Neutrophil (primary cell): ENCODE measurements at regions not wholly inside any gene's neighbourhood (a gene's known extent, or its start where the extent isn't known, plus 50 kb on each side); places are given as distances from the start of the nearest gene placed in this dataset.

Experiments used
- H3K27ac ChIP-seq: fragments of 200-600 bp; sonication (generic); 2 replicates; pipeline ENCODE4 v1.5.1; 2016; ENCODE audit warnings: mild to moderate bottlenecking, moderate library complexity
- H3K27me3 ChIP-seq: fragments of 200-600 bp; sonication (generic); 2 replicates; pipeline ENCODE4 v1.6.0; 2016; ENCODE audit warnings: mild to moderate bottlenecking
- H3K36me3 ChIP-seq: fragments of 200-600 bp; sonication (generic); 2 replicates; pipeline ENCODE4 v1.5.1; 2017
- H3K4me1 ChIP-seq, 2 experiments: fragments of 200-600 bp in 1 of 2; sonication (generic) in 1 of 2; 1 replicate in 1 of 2; 2 replicates in 1 of 2; pipeline versions ENCODE4 v1.5.1 to v1.6.1; 2013 to 2016; ENCODE audit warnings: low read depth in 1 of 2, low read length in 1 of 2, mild to moderate bottlenecking in 1 of 2, moderate library complexity in 1 of 2; ENCODE audit not compliant: control insufficient read depth in 1 of 2, insufficient read depth in 1 of 2
- H3K4me3 ChIP-seq, 2 experiments: fragments of 200-600 bp in 1 of 2; sonication (generic) in 1 of 2; 1 replicate in 1 of 2; 2 replicates in 1 of 2; pipeline ENCODE4 v1.5.1; 2013 to 2016; ENCODE audit warnings: low read depth in 1 of 2, low read length in 1 of 2, mild to moderate bottlenecking in 1 of 2, moderate library complexity in 1 of 2
- H3K9me3 ChIP-seq: fragments of 200-600 bp; sonication (generic); 2 replicates; pipeline ENCODE4 v1.5.1; 2016
- TF ChIP-seq, protein P1 (sequence below): fragments of 200-600 bp; sonication (generic); IDR thresholded peaks from 2 replicates; pipeline ENCODE4 v1.5.1; 2016; ENCODE audit warnings: antibody characterized with exemption

DNA sequence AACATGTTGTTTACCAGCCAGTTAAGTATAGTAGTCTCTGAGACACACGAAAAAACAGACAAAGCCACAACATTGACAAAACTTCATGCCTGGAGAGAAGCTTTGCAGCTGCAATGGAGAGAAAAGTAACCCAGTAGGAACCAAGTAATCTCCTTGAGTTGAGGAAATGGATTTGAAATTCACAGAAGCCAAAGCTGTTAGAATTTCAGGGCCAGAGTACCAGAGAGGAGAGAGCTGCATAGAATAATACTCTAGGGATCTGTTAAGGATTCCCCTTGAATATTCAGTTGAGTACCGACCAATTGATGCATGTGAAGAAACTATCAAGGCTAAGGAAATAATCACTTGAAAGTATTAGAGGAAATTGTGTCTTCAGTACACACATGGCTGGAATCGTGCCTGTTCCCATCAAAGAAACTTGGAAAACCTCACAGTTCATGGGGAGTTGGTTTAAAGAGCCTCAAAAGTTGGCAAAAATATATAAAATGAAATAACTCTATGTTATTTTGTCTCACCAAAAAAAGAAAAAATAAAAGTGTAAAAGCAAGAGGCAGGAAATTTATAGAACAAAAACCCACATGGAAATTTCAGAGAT, 324.0 kb upstream of the NEGR1 start:
- Histone ChIP-seq H3K4me1 (no peaks in the 10 kb centered on the region), H3K36me3 (no peaks in the 10 kb centered on the region), H3K9me3 (no peaks in the 10 kb centered on the region), H3K27me3 (no peaks in the 10 kb centered on the region), H3K27ac (no peak overlapping the region), H3K4me3 (no peak overlapping the region)
- TF ChIP-seq, protein P1, sequence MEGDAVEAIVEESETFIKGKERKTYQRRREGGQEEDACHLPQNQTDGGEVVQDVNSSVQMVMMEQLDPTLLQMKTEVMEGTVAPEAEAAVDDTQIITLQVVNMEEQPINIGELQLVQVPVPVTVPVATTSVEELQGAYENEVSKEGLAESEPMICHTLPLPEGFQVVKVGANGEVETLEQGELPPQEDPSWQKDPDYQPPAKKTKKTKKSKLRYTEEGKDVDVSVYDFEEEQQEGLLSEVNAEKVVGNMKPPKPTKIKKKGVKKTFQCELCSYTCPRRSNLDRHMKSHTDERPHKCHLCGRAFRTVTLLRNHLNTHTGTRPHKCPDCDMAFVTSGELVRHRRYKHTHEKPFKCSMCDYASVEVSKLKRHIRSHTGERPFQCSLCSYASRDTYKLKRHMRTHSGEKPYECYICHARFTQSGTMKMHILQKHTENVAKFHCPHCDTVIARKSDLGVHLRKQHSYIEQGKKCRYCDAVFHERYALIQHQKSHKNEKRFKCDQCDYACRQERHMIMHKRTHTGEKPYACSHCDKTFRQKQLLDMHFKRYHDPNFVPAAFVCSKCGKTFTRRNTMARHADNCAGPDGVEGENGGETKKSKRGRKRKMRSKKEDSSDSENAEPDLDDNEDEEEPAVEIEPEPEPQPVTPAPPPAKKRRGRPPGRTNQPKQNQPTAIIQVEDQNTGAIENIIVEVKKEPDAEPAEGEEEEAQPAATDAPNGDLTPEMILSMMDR: no peak

DNA sequence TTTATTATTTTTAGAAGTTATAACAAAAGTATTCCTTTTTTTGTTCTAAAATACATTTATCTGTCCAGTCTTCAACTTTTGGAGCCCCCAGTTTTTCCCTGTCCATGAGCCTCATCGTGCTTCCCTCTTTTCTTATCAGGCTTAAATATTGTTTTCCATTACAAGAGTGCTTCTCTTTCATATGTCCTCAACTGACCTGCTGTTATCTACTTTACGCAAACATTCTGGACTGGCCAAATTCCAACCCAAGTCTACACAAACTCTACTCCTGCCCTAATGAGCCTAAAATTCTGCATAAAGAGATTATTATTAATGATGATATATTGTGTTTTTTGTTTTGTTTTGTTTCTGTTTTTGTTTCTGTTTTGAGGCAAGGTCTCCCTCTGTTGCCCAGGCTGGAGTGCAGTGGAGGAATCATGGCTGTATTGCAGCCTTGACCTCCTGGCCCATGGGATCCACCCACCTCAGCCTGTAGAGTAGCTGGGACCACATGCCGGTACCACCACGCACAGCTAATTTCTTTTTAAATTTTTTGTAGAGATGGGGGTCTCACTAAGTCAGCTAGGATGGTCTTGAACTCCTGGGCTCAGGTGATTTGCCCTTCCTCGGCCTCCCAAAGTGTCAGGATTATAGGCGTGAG, 318.8 kb upstream of the NEGR1 start:
- H3K4me3 ChIP-seq: no peak overlapping the region
- no peak overlapping the region for H3K27ac ChIP-seq
- H3K4me1 ChIP-seq: no peaks in the 10 kb centered on the region
- no peaks in the 10 kb centered on the region for H3K27me3 ChIP-seq
- H3K9me3 ChIP-seq: no peaks in the 10 kb centered on the region
- no peaks in the 10 kb centered on the region for H3K36me3 ChIP-seq
- TF ChIP-seq, protein P1: no peak

DNA sequence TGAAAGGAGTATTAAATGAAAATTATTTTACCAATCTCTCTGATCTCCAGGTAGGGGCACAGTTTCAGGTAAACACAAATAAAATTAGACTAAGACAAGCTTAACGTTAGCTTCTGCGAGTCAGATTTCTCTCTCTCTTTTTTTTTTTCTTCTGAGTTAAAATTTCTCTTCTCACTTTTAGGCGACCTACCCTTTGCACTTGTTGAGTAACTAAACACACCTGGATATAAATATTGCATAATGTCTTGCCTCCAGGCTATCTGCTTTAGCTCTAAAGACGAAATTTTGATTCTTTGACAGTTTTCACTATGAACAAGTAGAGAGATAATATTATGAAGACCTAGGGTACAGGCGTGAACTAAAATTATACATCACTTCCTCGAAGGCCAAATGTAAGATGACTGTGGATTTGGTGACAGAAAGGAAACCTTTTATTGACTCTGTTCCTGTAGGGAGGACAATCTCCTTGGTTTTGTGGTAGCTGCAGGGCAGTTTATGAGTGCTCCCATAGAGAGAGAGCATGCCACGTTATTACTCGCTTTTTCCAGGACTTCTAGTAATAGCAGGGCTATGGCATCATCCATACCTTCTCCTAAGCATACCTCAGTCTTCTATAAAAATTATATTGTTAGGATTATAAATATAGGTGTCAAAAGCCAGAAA, 303.8 kb upstream of the NEGR1 start:
- Histone ChIP-seq H3K36me3 (no peaks in the 10 kb centered on the region), H3K4me1 (no peaks in the 10 kb centered on the region), H3K27me3 (no peaks in the 10 kb centered on the region), H3K4me3 (no peak overlapping the region), H3K9me3 (no peaks in the 10 kb centered on the region), H3K27ac (no peak overlapping the region)
- TF ChIP-seq, protein P1: no peak

DNA sequence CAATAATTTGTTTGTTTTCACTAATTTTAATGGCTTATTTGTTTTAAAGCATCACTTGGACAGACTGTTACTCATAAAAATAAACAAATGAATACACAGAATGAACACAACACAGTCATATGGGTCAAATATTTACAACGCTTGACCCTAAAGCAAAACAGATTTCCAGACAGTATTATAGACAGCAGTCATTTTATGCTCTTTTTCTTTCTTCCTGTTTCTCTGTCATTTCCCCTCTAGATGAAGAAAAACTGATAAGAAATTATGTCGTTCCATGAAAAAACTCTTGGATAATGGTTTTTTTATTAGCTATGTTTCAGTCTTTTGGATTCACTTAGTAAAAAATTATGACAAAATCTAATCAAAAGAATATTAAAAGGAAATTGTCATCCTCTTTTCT, 297.3 kb upstream of the NEGR1 start:
- Histone ChIP-seq H3K9me3 (no peaks in the 10 kb centered on the region), H3K27ac (no peak overlapping the region), H3K27me3 (no peaks in the 10 kb centered on the region), H3K4me3 (no peak overlapping the region), H3K36me3 (no peaks in the 10 kb centered on the region), H3K4me1 (no peaks in the 10 kb centered on the region)
- TF ChIP-seq, protein P1: no peak

DNA sequence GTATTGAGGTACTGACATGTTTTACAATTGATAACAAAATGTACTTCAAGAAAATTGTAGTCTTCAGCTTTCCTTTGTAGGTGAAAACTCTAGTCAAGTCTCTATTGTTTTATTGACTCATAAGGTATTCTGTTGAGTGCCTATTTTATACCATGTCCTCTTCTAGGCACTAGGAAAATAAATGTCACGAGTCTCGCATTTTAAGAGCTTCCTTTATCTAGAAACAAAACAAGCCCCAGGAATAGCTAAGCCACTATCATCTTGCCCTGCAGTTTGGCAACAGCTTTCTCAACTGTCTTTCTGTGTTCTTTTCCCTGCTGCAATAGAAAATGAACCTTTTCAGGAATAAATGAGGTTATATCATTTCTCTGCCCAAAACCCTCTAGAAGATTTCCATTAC, 288.5 kb upstream of the NEGR1 start:
- TF ChIP-seq, protein P1: no peak

More for the DNA sequence above, 288.5 kb upstream of the NEGR1 start:
- no peaks in the 10 kb centered on the region for H3K9me3 ChIP-seq
- no peaks in the 10 kb centered on the region for H3K4me1 ChIP-seq
- H3K4me3 ChIP-seq: no peak overlapping the region
- no peaks in the 10 kb centered on the region for H3K27me3 ChIP-seq
- H3K27ac ChIP-seq: no peak overlapping the region
- H3K36me3 ChIP-seq: no peaks in the 10 kb centered on the region
